Activated CD4-positive, alpha-beta T cell treated with anti-CD3 and anti-CD28 coated beads for 36 hours (primary cell): ENCODE measurements at regions not wholly inside any gene's neighbourhood (a gene's known extent, or its start where the extent isn't known, plus 50 kb on each side); places are given as distances from the start of the nearest gene placed in this dataset.

Experiments used
- ATAC-seq: fragments of 200-7000 bp; cut with Tn5 transposase; one replicate; pipeline ENCODE4 v1.10.0; 2021; ENCODE audit warnings: mild to moderate bottlenecking, moderate library complexity
- CTCF ChIA-PET: fragments of 350-600 bp; sonication (Branson Sonifier 250); formaldehyde crosslinking; loops from one replicate; lab custom pipeline; 2021; ENCODE audit warnings: antibody characterized with exemption; lab: Charles Lee
- POLR2A ChIA-PET: fragments of 350-600 bp; sonication (Branson Sonifier 250); formaldehyde crosslinking; loops from one replicate; lab custom pipeline; 2021; ENCODE audit warnings: antibody characterized with exemption, inconsistent platforms; lab: Charles Lee
- DNase-seq: peaks from one replicate; pipeline ENCODE4 v3.0.0-alpha.2; 2020
- H3K27ac Mint-ChIP-seq: one replicate; pipeline ENCODE4 v1.8.0; 2021; ENCODE audit warnings: mixed read lengths
- H3K27me3 Mint-ChIP-seq: one replicate; pipeline ENCODE4 v1.8.0; 2021; ENCODE audit warnings: mixed read lengths
- H3K36me3 Mint-ChIP-seq: one replicate; pipeline ENCODE4 v1.8.0; 2021; ENCODE audit warnings: low read depth, mixed read lengths
- H3K4me1 Mint-ChIP-seq: one replicate; pipeline ENCODE4 v1.8.0; 2021; ENCODE audit warnings: mixed read lengths
- H3K4me3 Mint-ChIP-seq: one replicate; pipeline ENCODE4 v1.8.0; 2021; ENCODE audit warnings: mild to moderate bottlenecking, moderate library complexity, mixed read lengths
- H3K9me3 Mint-ChIP-seq: one replicate; pipeline ENCODE4 v1.8.0; 2021; ENCODE audit warnings: low read depth, mixed read lengths
- intact Hi-C, 2 experiments: fragments of 100-400 bp; cut with DNase I in 1 of 2; cut with micrococcal nuclease in 1 of 2; formaldehyde crosslinking; loops; one replicate each; pipeline versions ENCODE4 v1.14.2 to v1.15.1; 2022 to 2024; cut with DNase I, micrococcal nuclease

- ChIA-PET POLR2A (no interaction called here), CTCF (no interaction called here)
- Mint-ChIP-seq H3K36me3 (peaks cover 5% of the 10 kb centered on the region), H3K4me3 (no peak overlapping the region), H3K4me1 (no peaks in the 10 kb centered on the region), H3K27me3 (peaks cover 7% of the 10 kb centered on the region), H3K9me3 (peaks cover 9% of the 10 kb centered on the region), H3K27ac (no peak overlapping the region)
- DNase-seq (no peak), ATAC-seq (no peak)
- intact Hi-C loops: no loop called here
These were observed 51.7 kb upstream of the NFKBIA start for GRCh38 chr14:35456261-35456660.

- no peaks in the 10 kb centered on the region for H3K4me1 Mint-ChIP-seq
- DNase-seq: no peak
- peaks cover 9% of the 10 kb centered on the region for H3K9me3 Mint-ChIP-seq
- ATAC-seq: no peak
- intact Hi-C loops: no loop called here
- no peak overlapping the region for H3K27ac Mint-ChIP-seq
- H3K4me3 Mint-ChIP-seq: no peak overlapping the region
- ChIA-PET POLR2A (no interaction called here), CTCF (interaction anchor here (0.7 to 1.2 kb wide), 3 partner anchors 19 to 98 kb away, joined by 3 to 4 read pairs (median 3); no protein-coding TSS in a partner anchor)
- peaks cover 7% of the 10 kb centered on the region for H3K27me3 Mint-ChIP-seq
- peaks cover 5% of the 10 kb centered on the region for H3K36me3 Mint-ChIP-seq
These were observed 53.9 kb upstream of the NFKBIA start for GRCh38 chr14:35458442-35458841.

GRCh38 chr14:35459776-35460175 is 55.2 kb upstream of the NFKBIA start:
- no peak for DNase-seq
- ChIA-PET CTCF (interaction anchor here (0.7 to 0.9 kb wide), 2 partner anchors 11 to 37 kb away, joined by 3 read pairs; no protein-coding TSS in a partner anchor), POLR2A (no interaction called here)
- Mint-ChIP-seq H3K4me1 (no peaks in the 10 kb centered on the region), H3K27me3 (peaks cover 7% of the 10 kb centered on the region), H3K36me3 (peaks cover 5% of the 10 kb centered on the region), H3K9me3 (peaks cover 9% of the 10 kb centered on the region), H3K27ac (no peak overlapping the region), H3K4me3 (no peak overlapping the region)
- no peak for ATAC-seq
- intact Hi-C loops: no loop called here

GRCh38 chr14:35470755-35471154 is 63.2 kb upstream of the INSM2 start:
- ChIA-PET CTCF (interaction anchor here (1.1 to 1.3 kb wide), 3 partner anchors 11 to 81 kb away, joined by 3 to 4 read pairs (median 3); no protein-coding TSS in a partner anchor), POLR2A (no interaction called here)
- no peak for ATAC-seq
- H3K27me3 Mint-ChIP-seq: peaks cover 22% of the 10 kb centered on the region
- no peaks in the 10 kb centered on the region for H3K4me1 Mint-ChIP-seq
- H3K27ac Mint-ChIP-seq: no peak overlapping the region
- intact Hi-C loops: no loop called here
- no peaks in the 10 kb centered on the region for H3K9me3 Mint-ChIP-seq
- no peak overlapping the region for H3K4me3 Mint-ChIP-seq
- DNase-seq: no peak
- no peaks in the 10 kb centered on the region for H3K36me3 Mint-ChIP-seq

- intact Hi-C loops: no loop called here
- ChIA-PET POLR2A (no interaction called here), CTCF (interaction anchor here (1.2 kb wide), 1 partner anchor 13 kb away, joined by 3 read pairs; no protein-coding TSS in a partner anchor)
- Mint-ChIP-seq H3K4me3 (no peak overlapping the region), H3K9me3 (no peaks in the 10 kb centered on the region), H3K4me1 (no peaks in the 10 kb centered on the region), H3K27me3 (peaks cover 22% of the 10 kb centered on the region), H3K27ac (no peak overlapping the region), H3K36me3 (no peaks in the 10 kb centered on the region)
- DNase-seq (no peak), ATAC-seq (no peak)
These were observed 62.2 kb upstream of the INSM2 start for GRCh38 chr14:35471803-35472202.

GRCh38 chr14:35474323-35474722 is 59.6 kb upstream of the INSM2 start:
- Mint-ChIP-seq H3K9me3 (no peaks in the 10 kb centered on the region), H3K27ac (no peak overlapping the region), H3K4me3 (no peak overlapping the region), H3K27me3 (peaks cover 23% of the 10 kb centered on the region), H3K36me3 (no peaks in the 10 kb centered on the region), H3K4me1 (no peaks in the 10 kb centered on the region)
- no peak for DNase-seq
- ChIA-PET CTCF (no interaction called here), POLR2A (no interaction called here)
- ATAC-seq: no peak
- intact Hi-C loops: no loop called here

GRCh38 chr14:35480119-35480769 is 53.7 kb upstream of the INSM2 start:
- DNase-seq (peak; percentile 7), ATAC-seq (peak; percentile 93)
- H3K36me3 Mint-ChIP-seq: no peaks in the 10 kb centered on the region
- H3K4me1 Mint-ChIP-seq: peaks cover 9% of the 10 kb centered on the region
- H3K4me3 Mint-ChIP-seq: no peak overlapping the region
- no peak overlapping the region for H3K27ac Mint-ChIP-seq
- ChIA-PET CTCF (interaction anchor here (0.7 to 1.5 kb wide), 2 partner anchors 10 to 44 kb away, joined by 3 to 5 read pairs; no protein-coding TSS in a partner anchor), POLR2A (interaction anchor here (0.6 kb wide), 1 partner anchor 11 kb away, joined by 4 read pairs; no protein-coding TSS in a partner anchor)
- H3K9me3 Mint-ChIP-seq: no peaks in the 10 kb centered on the region
- peaks cover 16% of the 10 kb centered on the region for H3K27me3 Mint-ChIP-seq
- intact Hi-C loops: no loop called here

- no peaks in the 10 kb centered on the region for H3K9me3 Mint-ChIP-seq
- ChIA-PET POLR2A (no interaction called here), CTCF (no interaction called here)
- peaks cover 10% of the 10 kb centered on the region for H3K27me3 Mint-ChIP-seq
- no peaks in the 10 kb centered on the region for H3K36me3 Mint-ChIP-seq
- no peak overlapping the region for H3K4me3 Mint-ChIP-seq
- no peak overlapping the region for H3K27ac Mint-ChIP-seq
- no peak for DNase-seq
- peaks cover 9% of the 10 kb centered on the region for H3K4me1 Mint-ChIP-seq
- intact Hi-C loops: no loop called here
- ATAC-seq: no peak
These were observed 50.9 kb upstream of the INSM2 start for GRCh38 chr14:35482994-35483515.
